ENCODE measurements at regions not wholly inside any gene's neighbourhood (a gene's known extent, or its start where the extent isn't known, plus 50 kb on each side); places are given as distances from the start of the nearest gene placed in this dataset.

- Histone ChIP-seq H3K27me3 (ENCODE audit: control insufficient read depth in 3 of 3, insufficient read depth in 3 of 3, low read depth in 1 of 3, low read length in 3 of 3) (no peaks in the 10 kb centered on the region), H3K36me3 (replicated peaks in 1 of 2; ENCODE audit: control insufficient read depth in 2 of 2, insufficient read depth in 2 of 2, low read length in 2 of 2) (peaks cover 4 to 49% of the 10 kb centered on the region in 2 donors), H3K4me1 (ENCODE audit: control insufficient read depth in 2 of 2, insufficient read depth in 1 of 2, low read depth in 1 of 2, low read length in 2 of 2) (no peaks in the 10 kb centered on the region), H3K14ac (ENCODE audit: low read length) (no peak overlapping the region), H3K23ac (ENCODE audit: low read depth, low read length, poor library complexity) (no peak overlapping the region), H3K4ac (ENCODE audit: low read length) (no peak overlapping the region), H2BK12ac (ENCODE audit: low read length) (no peak overlapping the region), H2AFZ (ENCODE audit: low read length) (no peak overlapping the region), H3K4me2 (ENCODE audit: insufficient read depth, low read length, poor library complexity, severe bottlenecking) (no peak overlapping the region), H2BK15ac (ENCODE audit: low read length) (no peak overlapping the region), H3K9me3 (replicated peaks in 1 of 2; ENCODE audit: control insufficient read depth in 2 of 2, insufficient read depth in 1 of 2, low read depth in 1 of 2, low read length in 2 of 2) (peaks cover 0 to 2% of the 10 kb centered on the region in 2 donors), H4K91ac (ENCODE audit: low read depth, low read length, poor library complexity) (no peak overlapping the region), H3K4me3 (ENCODE audit: low read length in 2 of 2) (no peak overlapping the region), H2AK5ac (ENCODE audit: low read depth, low read length) (no peak overlapping the region), H2BK5ac (ENCODE audit: low read length) (no peak overlapping the region), H2BK120ac (ENCODE audit: low read depth, low read length) (no peak overlapping the region), H3K18ac (ENCODE audit: low read length) (no peak overlapping the region), H4K8ac (ENCODE audit: low read depth, low read length) (no peak overlapping the region), H3K79me1 (ENCODE audit: low read depth, low read length) (no peaks in the 10 kb centered on the region), H3K9ac (ENCODE audit: low read depth, low read length, poor library complexity) (no peak overlapping the region), H3K27ac (replicated peaks; ENCODE audit: low read length) (no peak overlapping the region)
- no peak for DNase-seq (ENCODE audit: low spot score)
- no CpG with 5 or more reads among the region's 1 CpG for WGBS, 2 donors (ENCODE audit: extremely low coverage in 2 of 2, insufficient read length in 2 of 2, insufficient replicate concordance in 1 of 2)
Measured at GRCh38 chr12:27387473-27387872, 54.8 kb downstream of the BMAL2 start.

GRCh38 chr12:27388650-27389049 lies 56.0 kb downstream of the BMAL2 start:
- H4K8ac ChIP-seq (ENCODE audit: low read depth, low read length): no peak overlapping the region
- no peak overlapping the region for H2BK12ac ChIP-seq (ENCODE audit: low read length)

DNA sequence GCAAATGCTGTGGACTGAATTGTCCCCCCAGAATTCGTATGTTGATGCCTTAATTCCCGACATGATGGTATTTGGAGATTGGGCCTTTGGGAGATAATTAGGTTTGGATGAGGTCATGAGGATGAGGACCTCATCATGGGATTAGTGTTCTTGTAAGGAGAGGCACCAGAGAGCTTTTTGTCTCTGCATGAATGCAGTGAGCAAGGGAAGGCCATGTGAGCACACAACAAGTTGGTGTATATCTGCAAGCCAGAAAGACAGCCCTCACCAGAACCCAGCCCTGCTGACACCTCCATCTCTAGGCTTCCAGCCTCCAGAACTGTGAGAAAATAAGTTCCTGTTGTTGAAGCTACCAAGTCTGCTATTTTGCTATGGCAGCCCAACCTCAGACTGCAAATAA lies 51.9 kb upstream of the SMCO2 start:
- Histone ChIP-seq H2BK5ac (ENCODE audit: low read length) (no peak overlapping the region), H3K27ac (replicated peaks; ENCODE audit: low read length) (no peak overlapping the region), H3K4me1 (ENCODE audit: control insufficient read depth in 2 of 2, insufficient read depth in 1 of 2, low read depth in 1 of 2, low read length in 2 of 2) (no peaks in the 10 kb centered on the region), H4K91ac (ENCODE audit: low read depth, low read length, poor library complexity) (no peak overlapping the region), H2BK120ac (ENCODE audit: low read depth, low read length) (no peak overlapping the region), H3K27me3 (ENCODE audit: control insufficient read depth in 3 of 3, insufficient read depth in 3 of 3, low read depth in 1 of 3, low read length in 3 of 3) (no peaks in the 10 kb centered on the region), H3K4ac (ENCODE audit: low read length) (no peak overlapping the region), H3K18ac (ENCODE audit: low read length) (no peak overlapping the region), H3K9ac (ENCODE audit: low read depth, low read length, poor library complexity) (no peak overlapping the region), H3K14ac (ENCODE audit: low read length) (no peak overlapping the region), H2BK12ac (ENCODE audit: low read length) (no peak overlapping the region), H3K79me1 (ENCODE audit: low read depth, low read length) (no peaks in the 10 kb centered on the region), H3K9me3 (replicated peaks in 1 of 2; ENCODE audit: control insufficient read depth in 2 of 2, insufficient read depth in 1 of 2, low read depth in 1 of 2, low read length in 2 of 2) (peaks cover 0 to 2% of the 10 kb centered on the region in 2 donors), H2AK5ac (ENCODE audit: low read depth, low read length) (no peak overlapping the region), H3K4me3 (ENCODE audit: low read length in 2 of 2) (no peak overlapping the region), H2AFZ (ENCODE audit: low read length) (no peak overlapping the region), H3K36me3 (replicated peaks in 1 of 2; ENCODE audit: control insufficient read depth in 2 of 2, insufficient read depth in 2 of 2, low read length in 2 of 2) (peaks cover 0 to 31% of the 10 kb centered on the region in 2 donors), H3K4me2 (ENCODE audit: insufficient read depth, low read length, poor library complexity, severe bottlenecking) (no peak overlapping the region), H3K23ac (ENCODE audit: low read depth, low read length, poor library complexity) (no peak overlapping the region), H4K8ac (ENCODE audit: low read depth, low read length) (no peak overlapping the region), H2BK15ac (ENCODE audit: low read length) (no peak overlapping the region)
- no peak for DNase-seq (ENCODE audit: low spot score)
- no CpG with 5 or more reads among the region's 2 CpGs for WGBS, 2 donors (ENCODE audit: extremely low coverage in 2 of 2, insufficient read length in 2 of 2, insufficient replicate concordance in 1 of 2)

More at GRCh38 chr12:27388650-27389049, 56.0 kb downstream of the BMAL2 start:
- Histone ChIP-seq H2AK5ac (ENCODE audit: low read depth, low read length) (no peak overlapping the region), H2BK120ac (ENCODE audit: low read depth, low read length) (no peak overlapping the region), H3K4me2 (ENCODE audit: insufficient read depth, low read length, poor library complexity, severe bottlenecking) (no peak overlapping the region), H3K4ac (ENCODE audit: low read length) (no peak overlapping the region), H3K4me3 (ENCODE audit: low read length in 2 of 2) (no peak overlapping the region), H3K4me1 (ENCODE audit: control insufficient read depth in 2 of 2, insufficient read depth in 1 of 2, low read depth in 1 of 2, low read length in 2 of 2) (no peaks in the 10 kb centered on the region), H4K91ac (ENCODE audit: low read depth, low read length, poor library complexity) (no peak overlapping the region), H3K36me3 (replicated peaks in 1 of 2; ENCODE audit: control insufficient read depth in 2 of 2, insufficient read depth in 2 of 2, low read length in 2 of 2) (peaks cover 4 to 45% of the 10 kb centered on the region in 2 donors), H2BK5ac (ENCODE audit: low read length) (no peak overlapping the region), H3K79me1 (ENCODE audit: low read depth, low read length) (no peaks in the 10 kb centered on the region), H3K18ac (ENCODE audit: low read length) (no peak overlapping the region), H2BK15ac (ENCODE audit: low read length) (no peak overlapping the region), H3K9ac (ENCODE audit: low read depth, low read length, poor library complexity) (no peak overlapping the region), H3K27ac (replicated peaks; ENCODE audit: low read length) (no peak overlapping the region), H3K14ac (ENCODE audit: low read length) (no peak overlapping the region), H2AFZ (ENCODE audit: low read length) (no peak overlapping the region), H3K9me3 (replicated peaks in 1 of 2; ENCODE audit: control insufficient read depth in 2 of 2, insufficient read depth in 1 of 2, low read depth in 1 of 2, low read length in 2 of 2) (peaks cover 0 to 2% of the 10 kb centered on the region in 2 donors), H3K23ac (ENCODE audit: low read depth, low read length, poor library complexity) (no peak overlapping the region), H3K27me3 (ENCODE audit: control insufficient read depth in 3 of 3, insufficient read depth in 3 of 3, low read depth in 1 of 3, low read length in 3 of 3) (no peaks in the 10 kb centered on the region)
- DNase-seq (ENCODE audit: low spot score): no peak
- WGBS, 2 donors (ENCODE audit: extremely low coverage in 2 of 2, insufficient read length in 2 of 2, insufficient replicate concordance in 1 of 2): no CpG with 5 or more reads among the region's 1 CpG

GRCh38 chr12:27396216-27396815 lies 50.2 kb upstream of the SMCO2 start:
- no CpG with 5 or more reads among the region's 6 CpGs for WGBS, 2 donors (ENCODE audit: extremely low coverage in 2 of 2, insufficient read length in 2 of 2, insufficient replicate concordance in 1 of 2)
- no peak overlapping the region for H3K27ac ChIP-seq (replicated peaks; ENCODE audit: low read length)
- DNase-seq (ENCODE audit: low spot score): no peak

More at GRCh38 chr12:27396216-27396815, 50.2 kb upstream of the SMCO2 start:
- H3K4me1 ChIP-seq (ENCODE audit: control insufficient read depth in 2 of 2, insufficient read depth in 1 of 2, low read depth in 1 of 2, low read length in 2 of 2): no peaks in the 10 kb centered on the region
- no peak overlapping the region for H2AK5ac ChIP-seq (ENCODE audit: low read depth, low read length)
- H4K91ac ChIP-seq (ENCODE audit: low read depth, low read length, poor library complexity): no peak overlapping the region
- H3K9ac ChIP-seq (ENCODE audit: low read depth, low read length, poor library complexity): no peak overlapping the region
- no peak overlapping the region for H3K14ac ChIP-seq (ENCODE audit: low read length)
- peaks cover 0 to 18% of the 10 kb centered on the region in 2 donors for H3K36me3 ChIP-seq (replicated peaks in 1 of 2; ENCODE audit: control insufficient read depth in 2 of 2, insufficient read depth in 2 of 2, low read length in 2 of 2)
- no peaks in the 10 kb centered on the region for H3K79me1 ChIP-seq (ENCODE audit: low read depth, low read length)
- H3K4me2 ChIP-seq (ENCODE audit: insufficient read depth, low read length, poor library complexity, severe bottlenecking): no peak overlapping the region
- peak overlapping the region; percentile 0 for H2BK12ac ChIP-seq (ENCODE audit: low read length)
- H3K4me3 ChIP-seq (ENCODE audit: low read length in 2 of 2): no peak overlapping the region
- no peak overlapping the region for H3K18ac ChIP-seq (ENCODE audit: low read length)
- H2AFZ ChIP-seq (ENCODE audit: low read length): no peak overlapping the region
- no peak overlapping the region for H2BK5ac ChIP-seq (ENCODE audit: low read length)
- H2BK120ac ChIP-seq (ENCODE audit: low read depth, low read length): no peak overlapping the region
- no peak overlapping the region for H3K4ac ChIP-seq (ENCODE audit: low read length)
- H2BK15ac ChIP-seq (ENCODE audit: low read length): no peak overlapping the region
- no peaks in the 10 kb centered on the region for H3K27me3 ChIP-seq (ENCODE audit: control insufficient read depth in 3 of 3, insufficient read depth in 3 of 3, low read depth in 1 of 3, low read length in 3 of 3)
- H3K9me3 ChIP-seq (replicated peaks in 1 of 2; ENCODE audit: control insufficient read depth in 2 of 2, insufficient read depth in 1 of 2, low read depth in 1 of 2, low read length in 2 of 2): no peaks in the 10 kb centered on the region
- no peak overlapping the region for H3K23ac ChIP-seq (ENCODE audit: low read depth, low read length, poor library complexity)
- no peak overlapping the region for H4K8ac ChIP-seq (ENCODE audit: low read depth, low read length)

Measured in neuronal stem cell (in vitro differentiated cells).